ENCODE measurements at regions not wholly inside any gene's neighbourhood (a gene's known extent, or its start where the extent isn't known, plus 50 kb on each side); places are given as distances from the start of the nearest gene placed in this dataset.

- no peak for TF ChIP-seq TAF1 (IDR thresholded peaks at IDR 0.05; ENCODE audit: low read depth, low read length)
- no peak for TF ChIP-seq JUND (IDR thresholded peaks at IDR 0.05; ENCODE audit: low read length)
- TF ChIP-seq CREB1 (IDR thresholded peaks at IDR 0.05): no peak
Observed at GRCh38 chr6:97443408-97444080, 160.5 kb upstream of the MMS22L start (continued).
